ENCODE measurements at regions not wholly inside any gene's neighbourhood (a gene's known extent, or its start where the extent isn't known, plus 50 kb on each side); places are given as distances from the start of the nearest gene placed in this dataset.

DNA sequence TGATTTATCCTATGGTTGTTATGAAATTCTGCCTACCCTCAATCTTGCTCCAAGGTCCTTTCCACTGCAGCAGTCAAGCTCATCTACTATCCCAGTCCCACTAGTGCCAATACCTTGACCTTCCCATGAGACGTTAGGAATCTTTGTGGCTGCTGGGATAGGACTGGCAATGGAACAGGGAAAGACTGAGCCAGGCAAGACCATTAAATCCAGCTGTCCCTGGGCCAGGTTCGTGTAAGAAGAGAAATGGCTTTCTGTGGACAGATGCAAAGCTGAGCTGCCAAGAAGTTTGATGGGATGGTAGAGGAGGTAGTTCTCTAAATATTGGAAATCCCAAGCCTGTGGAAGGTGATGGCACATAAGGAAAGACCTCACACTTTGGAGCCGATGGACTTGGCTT lies 50.1 kb upstream of the TMEM17 start:
- TF ChIP-seq, protein P1, sequence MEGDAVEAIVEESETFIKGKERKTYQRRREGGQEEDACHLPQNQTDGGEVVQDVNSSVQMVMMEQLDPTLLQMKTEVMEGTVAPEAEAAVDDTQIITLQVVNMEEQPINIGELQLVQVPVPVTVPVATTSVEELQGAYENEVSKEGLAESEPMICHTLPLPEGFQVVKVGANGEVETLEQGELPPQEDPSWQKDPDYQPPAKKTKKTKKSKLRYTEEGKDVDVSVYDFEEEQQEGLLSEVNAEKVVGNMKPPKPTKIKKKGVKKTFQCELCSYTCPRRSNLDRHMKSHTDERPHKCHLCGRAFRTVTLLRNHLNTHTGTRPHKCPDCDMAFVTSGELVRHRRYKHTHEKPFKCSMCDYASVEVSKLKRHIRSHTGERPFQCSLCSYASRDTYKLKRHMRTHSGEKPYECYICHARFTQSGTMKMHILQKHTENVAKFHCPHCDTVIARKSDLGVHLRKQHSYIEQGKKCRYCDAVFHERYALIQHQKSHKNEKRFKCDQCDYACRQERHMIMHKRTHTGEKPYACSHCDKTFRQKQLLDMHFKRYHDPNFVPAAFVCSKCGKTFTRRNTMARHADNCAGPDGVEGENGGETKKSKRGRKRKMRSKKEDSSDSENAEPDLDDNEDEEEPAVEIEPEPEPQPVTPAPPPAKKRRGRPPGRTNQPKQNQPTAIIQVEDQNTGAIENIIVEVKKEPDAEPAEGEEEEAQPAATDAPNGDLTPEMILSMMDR (IDR thresholded peaks at IDR 0.05) = no peak
- no peak for TF ChIP-seq EP300 (IDR thresholded peaks at IDR 0.05)
